PC-3 (cell line): ENCODE measurements at regions not wholly inside any gene's neighbourhood (a gene's known extent, or its start where the extent isn't known, plus 50 kb on each side); places are given as distances from the start of the nearest gene placed in this dataset.

Source experiments
- ATAC-seq: fragments of 200-7000 bp; cut with Tn5 transposase; 2 replicates; pipeline ENCODE4 v1.9.1; 2020; ENCODE audit warnings: mild to moderate bottlenecking, moderate library complexity
- BruUV-seq: library from RNA; stranded (reverse); fragments of 400-500 nt; replicated peaks from 2 replicates; lab custom pipeline; 2021; lab: Mats Ljungman, UMichigan
- CTCF ChIA-PET: fragments of 300-600 bp; sonication (Branson Sonifier 250); formaldehyde crosslinking; loops from one replicate; lab custom pipeline; 2022; ENCODE audit warnings: antibody characterized with exemption; lab: Charles Lee
- POLR2A ChIA-PET: fragments of 300-600 bp; sonication (Branson Sonifier 250); formaldehyde crosslinking; loops from one replicate; lab custom pipeline; 2022; ENCODE audit warnings: antibody characterized with exemption; ENCODE audit not compliant: unreplicated experiment; lab: Charles Lee
- DNase-seq: peaks from one replicate; pipeline ENCODE4 v3.0.0-alpha.2; 2015
- H2AFZ ChIP-seq: fragments of 300-600 bp; sonication (generic); 2 replicates; pipeline ENCODE4 v1.6.0; 2016; ENCODE audit warnings: antibody characterized with exemption, low read length
- H3F3A ChIP-seq: fragments of 300-600 bp; sonication (generic); one replicate; pipeline ENCODE4 v1.6.0; 2017; ENCODE audit warnings: antibody characterized with exemption, low read length, control low read depth, mild to moderate bottlenecking; ENCODE audit not compliant: unreplicated experiment
- H3K27ac ChIP-seq: fragments of 300-600 bp; sonication (generic); 2 replicates; pipeline ENCODE4 v1.5.1; 2016; ENCODE audit warnings: mild to moderate bottlenecking, low read length
- H3K27me3 ChIP-seq: fragments of 300-600 bp; sonication (generic); 2 replicates; pipeline ENCODE4 v1.6.1; 2016; ENCODE audit warnings: low read length, mixed read lengths
- H3K36me3 ChIP-seq: fragments of 300-600 bp; sonication (generic); 2 replicates; pipeline ENCODE4 v1.6.1; 2016; ENCODE audit warnings: low read depth, mixed run types, low read length, mixed read lengths
- H3K4me1 ChIP-seq: fragments of 300-600 bp; sonication (generic); 2 replicates; pipeline ENCODE4 v1.5.1; 2016; ENCODE audit warnings: low read length; ENCODE audit not compliant: insufficient read depth
- H3K4me2 ChIP-seq: fragments of 300-600 bp; sonication (generic); 2 replicates; pipeline ENCODE4 v1.6.0; 2016; ENCODE audit warnings: low read length
- H3K4me3 ChIP-seq: fragments of 300-600 bp; sonication (generic); 2 replicates; pipeline ENCODE4 v1.5.1; 2016; ENCODE audit warnings: mild to moderate bottlenecking, low read length, mixed read lengths
- H3K79me2 ChIP-seq: fragments of 300-600 bp; sonication (generic); 2 replicates; pipeline ENCODE4 v1.6.1; 2017; ENCODE audit warnings: low read length, mixed read lengths
- H3K9ac ChIP-seq: fragments of 300-600 bp; sonication (generic); 2 replicates; pipeline ENCODE4 v1.6.0; 2016; ENCODE audit warnings: mild to moderate bottlenecking, low read length
- H3K9me2 ChIP-seq: fragments of 300-600 bp; sonication (generic); replicated peaks from 2 replicates; pipeline ENCODE4 v1.6.1; 2016; ENCODE audit warnings: mixed run types, low read length, mixed read lengths
- H3K9me3 ChIP-seq: fragments of 300-600 bp; sonication (generic); 2 replicates; pipeline ENCODE4 v1.6.1; 2016; ENCODE audit warnings: low read length, mixed read lengths
- H4K20me1 ChIP-seq: fragments of 300-600 bp; sonication (generic); 2 replicates; pipeline ENCODE4 v1.6.1; 2016; ENCODE audit warnings: low read length, mixed read lengths
- CTCF ChIP-seq: fragments of 300-600 bp; sonication (generic); conservative IDR thresholded peaks from 2 replicates; pipeline ENCODE4 v1.5.1; 2017; ENCODE audit warnings: antibody characterized with exemption, low read depth, mild to moderate bottlenecking, low read length
- EZH2 ChIP-seq: fragments of 300-600 bp; sonication (generic); IDR thresholded peaks from one replicate; pipeline ENCODE4 v1.6.1; 2017; ENCODE audit warnings: antibody characterized with exemption, mild to moderate bottlenecking, low read length; ENCODE audit not compliant: unreplicated experiment
- EZH2phosphoT487 ChIP-seq: fragments of 300-600 bp; sonication (generic); IDR thresholded peaks from 2 replicates; pipeline ENCODE4 v1.6.1; 2018; ENCODE audit warnings: mild to moderate bottlenecking, antibody characterized with exemption, low read length, borderline replicate concordance
- intact Hi-C: fragments of 100-400 bp; cut with micrococcal nuclease; formaldehyde crosslinking; loops from 2 replicates; pipeline ENCODE4 v1.9.0; 2023

GRCh38 chr2:53087874-53088461 is 679.6 kb upstream of the CHAC2 start:
- H3K36me3 ChIP-seq: no peaks in the 10 kb centered on the region
- peak overlapping the region; percentile 64 for H3K4me2 ChIP-seq
- no peaks in the 10 kb centered on the region for H4K20me1 ChIP-seq
- intact Hi-C loops: no loop called here
- peak overlapping the region; percentile 58 for H3K27ac ChIP-seq
- ATAC-seq: peak; percentile 36
- peak overlapping the region; percentile 27 for H2AFZ ChIP-seq
- H3K9me3 ChIP-seq: no peaks in the 10 kb centered on the region
- H3K9me2 ChIP-seq: no peaks in the 10 kb centered on the region
- H3K27me3 ChIP-seq: no peaks in the 10 kb centered on the region
- no peak overlapping the region for H3K9ac ChIP-seq
- H3K4me3 ChIP-seq: no peak overlapping the region
- peak; percentile 44 for DNase-seq
- BruUV-seq: no TSS peak
- ChIA-PET CTCF (no interaction called here), POLR2A (no interaction called here)
- H3K4me1 ChIP-seq: peaks cover 18% of the 10 kb centered on the region
- peaks cover 4% of the 10 kb centered on the region for H3F3A ChIP-seq
- TF ChIP-seq EZH2: no peak
- TF ChIP-seq EZH2phosphoT487: no peak
- no peak for TF ChIP-seq CTCF
- no peaks in the 10 kb centered on the region for H3K79me2 ChIP-seq

- Histone ChIP-seq H4K20me1 (no peaks in the 10 kb centered on the region), H3K79me2 (no peaks in the 10 kb centered on the region), H3K27me3 (no peaks in the 10 kb centered on the region), H3K4me3 (no peak overlapping the region), H3K27ac (peak overlapping the region; percentile 58), H2AFZ (peak overlapping the region; percentile 27), H3K9ac (no peak overlapping the region), H3K4me1 (peaks cover 18% of the 10 kb centered on the region), H3K4me2 (peak overlapping the region; percentile 64), H3K9me3 (no peaks in the 10 kb centered on the region), H3K9me2 (no peaks in the 10 kb centered on the region), H3F3A (peaks cover 4% of the 10 kb centered on the region), H3K36me3 (no peaks in the 10 kb centered on the region)
- POLR2A ChIA-PET: no interaction called here
- BruUV-seq: no TSS peak
- intact Hi-C loops: no loop called here
- CTCF ChIA-PET: no interaction called here
- TF ChIP-seq EZH2phosphoT487 (no peak), CTCF (no peak), EZH2 (no peak)
- ATAC-seq: peak; percentile 90
- DNase-seq: peak; percentile 90
These were observed 680.2 kb upstream of the CHAC2 start for GRCh38 chr2:53087262-53087873.

- Histone ChIP-seq H3K27ac (no peak overlapping the region), H3K36me3 (no peaks in the 10 kb centered on the region), H3K9ac (no peak overlapping the region), H3K9me3 (no peaks in the 10 kb centered on the region), H3K4me1 (no peaks in the 10 kb centered on the region), H3K4me3 (no peak overlapping the region), H3K4me2 (no peak overlapping the region), H3K27me3 (no peaks in the 10 kb centered on the region), H3K9me2 (no peaks in the 10 kb centered on the region), H4K20me1 (no peaks in the 10 kb centered on the region), H3F3A (no peaks in the 10 kb centered on the region), H3K79me2 (no peaks in the 10 kb centered on the region), H2AFZ (no peak overlapping the region)
- no TSS peak for BruUV-seq
- ChIA-PET POLR2A (no interaction called here), CTCF (no interaction called here)
- TF ChIP-seq EZH2phosphoT487 (no peak), EZH2 (no peak), CTCF (no peak)
- ATAC-seq (no peak), DNase-seq (no peak)
- intact Hi-C loops: no loop called here
These were observed 690.2 kb upstream of the CHAC2 start for GRCh38 chr2:53077413-53077812.
